SKM-1 treated with dmso at 0.1 percent for 144 hours (cell line): ENCODE measurements at regions not wholly inside any gene's neighbourhood (a gene's known extent, or its start where the extent isn't known, plus 50 kb on each side); places are given as distances from the start of the nearest gene placed in this dataset.

Experiments used
- DNase-seq: peaks from one replicate; lab custom pipeline; 2025; ENCODE audit not compliant: unreplicated experiment; lab: John Stamatoyannopoulos, UW

DNA sequence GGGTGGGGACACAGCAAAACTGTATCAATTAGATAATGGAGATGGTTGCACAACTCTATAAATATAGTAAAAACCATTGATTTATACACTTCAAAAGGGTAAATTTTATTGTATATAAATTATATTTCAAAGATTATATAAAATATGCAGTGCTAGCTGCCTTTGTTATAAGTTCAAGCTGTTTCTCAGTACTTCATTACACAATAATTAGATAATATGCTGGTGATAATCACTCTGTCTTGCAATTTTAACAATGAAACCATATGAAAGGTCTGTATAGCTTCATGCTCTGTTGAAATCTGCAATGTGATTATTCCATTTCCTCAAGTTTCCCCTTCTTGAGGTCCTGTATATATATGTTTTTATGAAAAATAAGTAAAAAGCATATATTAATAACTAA, 73.4 kb upstream of the PLS3 start:
- no peak for DNase-seq

GRCh38 chrX:115490814-115491213, 70.2 kb upstream of the PLS3 start:
- no peak for DNase-seq

- DNase-seq, result no peak
Observed at GRCh38 chrX:115491766-115492165, 69.2 kb upstream of the PLS3 start.

DNA sequence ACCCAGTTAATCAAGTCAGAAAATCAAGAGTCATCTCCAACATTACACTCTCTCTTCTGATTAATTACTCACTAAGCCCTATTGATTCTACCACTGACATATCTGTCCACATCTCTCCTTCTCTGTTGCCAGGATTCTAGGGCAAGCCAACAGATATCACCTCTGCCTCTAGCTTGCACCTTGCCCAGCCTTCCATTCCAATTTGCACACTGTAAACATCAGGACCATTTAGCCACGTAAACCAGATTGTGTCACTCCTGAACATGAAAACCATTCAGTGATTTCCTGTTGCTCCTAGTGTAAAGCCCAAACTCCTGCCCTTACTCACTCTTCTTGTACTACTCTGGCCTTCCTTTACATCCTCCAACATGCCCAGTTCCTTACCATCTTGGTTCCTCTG, 68.0 kb upstream of the PLS3 start:
- no peak for DNase-seq

DNA sequence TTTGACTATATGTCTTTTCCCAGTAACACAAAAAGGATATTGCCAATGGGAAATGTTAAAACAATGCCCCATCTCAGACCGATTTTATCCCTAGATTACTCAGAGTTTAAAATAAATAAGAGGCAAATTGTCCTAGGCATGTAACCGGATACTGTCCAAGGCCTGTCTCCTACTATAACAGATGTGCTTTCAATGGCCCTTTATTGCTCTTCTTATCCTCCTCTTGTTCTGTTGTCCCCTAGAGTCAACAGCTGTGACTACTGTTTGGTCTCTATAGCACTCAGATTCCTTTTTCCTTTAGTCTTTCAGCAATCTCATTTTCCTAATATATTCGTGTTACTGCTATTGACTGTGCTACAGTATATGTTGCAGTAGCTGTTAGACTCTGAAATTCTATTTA, 66.8 kb upstream of the PLS3 start:
- DNase-seq, result no peak

- DNase-seq, result peak; percentile 77
Observed at GRCh38 chrX:115499112-115499805, 61.7 kb upstream of the PLS3 start.

DNA sequence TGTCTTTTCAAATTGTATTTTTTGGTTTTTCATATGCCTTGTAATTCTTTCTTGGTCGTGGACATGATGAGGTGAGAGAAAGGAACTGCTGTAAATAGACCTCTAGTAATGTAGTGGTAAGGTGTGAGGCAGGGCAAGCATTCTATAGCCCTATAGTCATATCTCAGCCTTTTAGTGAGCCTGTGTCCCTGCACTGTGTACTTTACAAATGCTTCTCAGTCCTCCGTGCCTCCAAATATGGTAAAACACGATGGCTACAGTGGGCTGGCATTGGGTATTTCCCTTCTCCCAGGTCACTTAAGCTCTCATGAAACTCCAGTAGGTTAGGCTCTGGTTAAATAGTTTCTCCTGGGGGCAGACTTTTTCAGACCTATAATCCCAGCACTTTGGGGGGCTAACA, 57.9 kb upstream of the PLS3 start:
- DNase-seq, result no peak

- DNase-seq, result no peak
Observed at GRCh38 chrX:115504167-115504566, 56.8 kb upstream of the PLS3 start.
